H1 (cell line): ENCODE measurements at regions not wholly inside any gene's neighbourhood (a gene's known extent, or its start where the extent isn't known, plus 50 kb on each side); places are given as distances from the start of the nearest gene placed in this dataset.

ENCODE experiments used
- BACH1 ChIP-seq: IDR thresholded peaks from 2 replicates; pipeline ENCODE4 v1.6.1; 2012; ENCODE audit warnings: low read length, improper control_type of control experiment
- EP300 ChIP-seq, 2 experiments: IDR thresholded peaks; 1 replicate in 1 of 2; 2 replicates in 1 of 2; pipeline ENCODE4 v1.6.1; 2011 to 2012; ENCODE audit warnings: low read depth in 2 of 2, low read length in 2 of 2, mild to moderate bottlenecking in 2 of 2, borderline replicate concordance in 1 of 2, inconsistent platforms in 1 of 2, moderate library complexity in 1 of 2
- KDM5A ChIP-seq: fragments of 200-600 bp; IDR thresholded peaks from 2 replicates; pipeline ENCODE4 v1.7.1; 2012; ENCODE audit warnings: mild to moderate bottlenecking, low read length, inconsistent platforms, mixed read lengths
- POLR2AphosphoS5 ChIP-seq: IDR thresholded peaks from 2 replicates; pipeline ENCODE4 v1.6.1; 2011; ENCODE audit warnings: low read depth, low read length
- RNF2 ChIP-seq: fragments of 200-900, 300-1000 bp; sonication (generic); IDR thresholded peaks from 2 replicates; pipeline ENCODE4 v1.7.1; 2016; ENCODE audit warnings: borderline replicate concordance, low read depth, mild to moderate bottlenecking, antibody characterized with exemption, low read length; ENCODE audit not compliant: poor library complexity, severe bottlenecking; ENCODE audit errors: missing control alignments
- TEAD4 ChIP-seq: IDR thresholded peaks from 2 replicates; pipeline ENCODE4 v1.6.1; 2012; ENCODE audit warnings: low read depth, low read length, inconsistent platforms, mixed read lengths
- YY1 ChIP-seq: IDR thresholded peaks from 2 replicates; pipeline ENCODE4 v1.6.1; 2011; ENCODE audit warnings: low read depth, mild to moderate bottlenecking, low read length
- TF ChIP-seq, protein P1 (sequence below): fragments of 300-600 bp; sonication (generic); IDR thresholded peaks from 2 replicates; pipeline ENCODE4 v1.7.1; 2012; ENCODE audit warnings: low read length, moderate library complexity, mild to moderate bottlenecking, inconsistent platforms; ENCODE audit not compliant: insufficient replicate concordance
- TF ChIP-seq, protein P2 (sequence below): IDR thresholded peaks from 2 replicates; pipeline ENCODE4 v1.6.1; 2011; ENCODE audit warnings: low read depth, mild to moderate bottlenecking, low read length; ENCODE audit not compliant: insufficient read depth
- TF ChIP-seq, protein P3 (sequence below): IDR thresholded peaks from 2 replicates; pipeline ENCODE4 v1.6.1; 2012; ENCODE audit warnings: inconsistent platforms

DNA sequence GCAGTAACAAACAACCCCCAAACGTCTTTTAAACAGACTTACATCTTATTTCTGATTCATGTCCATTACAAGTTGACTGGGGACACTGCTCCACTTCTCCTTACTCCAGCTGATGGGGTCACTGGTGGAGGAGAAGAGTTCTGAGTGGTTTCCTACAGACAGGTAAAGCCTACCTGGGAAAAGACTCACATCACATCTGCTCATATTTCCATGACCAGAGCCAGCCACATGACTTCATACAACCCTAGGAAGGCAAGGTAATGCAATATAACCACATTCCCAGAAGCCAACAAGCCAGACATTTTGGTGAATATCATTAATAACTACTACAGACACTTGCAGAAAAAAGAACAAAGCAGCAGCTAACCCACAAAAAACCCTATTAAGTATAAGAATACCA lies 90.5 kb upstream of the IRX6 start (continued):
- TF ChIP-seq, protein P1, sequence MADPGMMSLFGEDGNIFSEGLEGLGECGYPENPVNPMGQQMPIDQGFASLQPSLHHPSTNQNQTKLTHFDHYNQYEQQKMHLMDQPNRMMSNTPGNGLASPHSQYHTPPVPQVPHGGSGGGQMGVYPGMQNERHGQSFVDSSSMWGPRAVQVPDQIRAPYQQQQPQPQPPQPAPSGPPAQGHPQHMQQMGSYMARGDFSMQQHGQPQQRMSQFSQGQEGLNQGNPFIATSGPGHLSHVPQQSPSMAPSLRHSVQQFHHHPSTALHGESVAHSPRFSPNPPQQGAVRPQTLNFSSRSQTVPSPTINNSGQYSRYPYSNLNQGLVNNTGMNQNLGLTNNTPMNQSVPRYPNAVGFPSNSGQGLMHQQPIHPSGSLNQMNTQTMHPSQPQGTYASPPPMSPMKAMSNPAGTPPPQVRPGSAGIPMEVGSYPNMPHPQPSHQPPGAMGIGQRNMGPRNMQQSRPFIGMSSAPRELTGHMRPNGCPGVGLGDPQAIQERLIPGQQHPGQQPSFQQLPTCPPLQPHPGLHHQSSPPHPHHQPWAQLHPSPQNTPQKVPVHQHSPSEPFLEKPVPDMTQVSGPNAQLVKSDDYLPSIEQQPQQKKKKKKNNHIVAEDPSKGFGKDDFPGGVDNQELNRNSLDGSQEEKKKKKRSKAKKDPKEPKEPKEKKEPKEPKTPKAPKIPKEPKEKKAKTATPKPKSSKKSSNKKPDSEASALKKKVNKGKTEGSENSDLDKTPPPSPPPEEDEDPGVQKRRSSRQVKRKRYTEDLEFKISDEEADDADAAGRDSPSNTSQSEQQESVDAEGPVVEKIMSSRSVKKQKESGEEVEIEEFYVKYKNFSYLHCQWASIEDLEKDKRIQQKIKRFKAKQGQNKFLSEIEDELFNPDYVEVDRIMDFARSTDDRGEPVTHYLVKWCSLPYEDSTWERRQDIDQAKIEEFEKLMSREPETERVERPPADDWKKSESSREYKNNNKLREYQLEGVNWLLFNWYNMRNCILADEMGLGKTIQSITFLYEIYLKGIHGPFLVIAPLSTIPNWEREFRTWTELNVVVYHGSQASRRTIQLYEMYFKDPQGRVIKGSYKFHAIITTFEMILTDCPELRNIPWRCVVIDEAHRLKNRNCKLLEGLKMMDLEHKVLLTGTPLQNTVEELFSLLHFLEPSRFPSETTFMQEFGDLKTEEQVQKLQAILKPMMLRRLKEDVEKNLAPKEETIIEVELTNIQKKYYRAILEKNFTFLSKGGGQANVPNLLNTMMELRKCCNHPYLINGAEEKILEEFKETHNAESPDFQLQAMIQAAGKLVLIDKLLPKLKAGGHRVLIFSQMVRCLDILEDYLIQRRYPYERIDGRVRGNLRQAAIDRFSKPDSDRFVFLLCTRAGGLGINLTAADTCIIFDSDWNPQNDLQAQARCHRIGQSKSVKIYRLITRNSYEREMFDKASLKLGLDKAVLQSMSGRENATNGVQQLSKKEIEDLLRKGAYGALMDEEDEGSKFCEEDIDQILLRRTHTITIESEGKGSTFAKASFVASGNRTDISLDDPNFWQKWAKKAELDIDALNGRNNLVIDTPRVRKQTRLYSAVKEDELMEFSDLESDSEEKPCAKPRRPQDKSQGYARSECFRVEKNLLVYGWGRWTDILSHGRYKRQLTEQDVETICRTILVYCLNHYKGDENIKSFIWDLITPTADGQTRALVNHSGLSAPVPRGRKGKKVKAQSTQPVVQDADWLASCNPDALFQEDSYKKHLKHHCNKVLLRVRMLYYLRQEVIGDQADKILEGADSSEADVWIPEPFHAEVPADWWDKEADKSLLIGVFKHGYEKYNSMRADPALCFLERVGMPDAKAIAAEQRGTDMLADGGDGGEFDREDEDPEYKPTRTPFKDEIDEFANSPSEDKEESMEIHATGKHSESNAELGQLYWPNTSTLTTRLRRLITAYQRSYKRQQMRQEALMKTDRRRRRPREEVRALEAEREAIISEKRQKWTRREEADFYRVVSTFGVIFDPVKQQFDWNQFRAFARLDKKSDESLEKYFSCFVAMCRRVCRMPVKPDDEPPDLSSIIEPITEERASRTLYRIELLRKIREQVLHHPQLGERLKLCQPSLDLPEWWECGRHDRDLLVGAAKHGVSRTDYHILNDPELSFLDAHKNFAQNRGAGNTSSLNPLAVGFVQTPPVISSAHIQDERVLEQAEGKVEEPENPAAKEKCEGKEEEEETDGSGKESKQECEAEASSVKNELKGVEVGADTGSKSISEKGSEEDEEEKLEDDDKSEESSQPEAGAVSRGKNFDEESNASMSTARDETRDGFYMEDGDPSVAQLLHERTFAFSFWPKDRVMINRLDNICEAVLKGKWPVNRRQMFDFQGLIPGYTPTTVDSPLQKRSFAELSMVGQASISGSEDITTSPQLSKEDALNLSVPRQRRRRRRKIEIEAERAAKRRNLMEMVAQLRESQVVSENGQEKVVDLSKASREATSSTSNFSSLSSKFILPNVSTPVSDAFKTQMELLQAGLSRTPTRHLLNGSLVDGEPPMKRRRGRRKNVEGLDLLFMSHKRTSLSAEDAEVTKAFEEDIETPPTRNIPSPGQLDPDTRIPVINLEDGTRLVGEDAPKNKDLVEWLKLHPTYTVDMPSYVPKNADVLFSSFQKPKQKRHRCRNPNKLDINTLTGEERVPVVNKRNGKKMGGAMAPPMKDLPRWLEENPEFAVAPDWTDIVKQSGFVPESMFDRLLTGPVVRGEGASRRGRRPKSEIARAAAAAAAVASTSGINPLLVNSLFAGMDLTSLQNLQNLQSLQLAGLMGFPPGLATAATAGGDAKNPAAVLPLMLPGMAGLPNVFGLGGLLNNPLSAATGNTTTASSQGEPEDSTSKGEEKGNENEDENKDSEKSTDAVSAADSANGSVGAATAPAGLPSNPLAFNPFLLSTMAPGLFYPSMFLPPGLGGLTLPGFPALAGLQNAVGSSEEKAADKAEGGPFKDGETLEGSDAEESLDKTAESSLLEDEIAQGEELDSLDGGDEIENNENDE = no peak
- no peak for TF ChIP-seq EP300 (IDR thresholded peaks at IDR 0.05; ENCODE audit: borderline replicate concordance in 1 of 2, low read depth in 2 of 2, low read length in 2 of 2)
- TF ChIP-seq BACH1 = no peak
- TF ChIP-seq TEAD4 = no peak
- TF ChIP-seq KDM5A = no peak
- TF ChIP-seq, protein P2, sequence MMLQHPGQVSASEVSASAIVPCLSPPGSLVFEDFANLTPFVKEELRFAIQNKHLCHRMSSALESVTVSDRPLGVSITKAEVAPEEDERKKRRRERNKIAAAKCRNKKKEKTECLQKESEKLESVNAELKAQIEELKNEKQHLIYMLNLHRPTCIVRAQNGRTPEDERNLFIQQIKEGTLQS = no peak
- TF ChIP-seq, protein P3, sequence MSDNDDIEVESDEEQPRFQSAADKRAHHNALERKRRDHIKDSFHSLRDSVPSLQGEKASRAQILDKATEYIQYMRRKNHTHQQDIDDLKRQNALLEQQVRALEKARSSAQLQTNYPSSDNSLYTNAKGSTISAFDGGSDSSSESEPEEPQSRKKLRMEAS = no peak
- no peak for TF ChIP-seq POLR2AphosphoS5
- no peak for TF ChIP-seq RNF2
- no peak for TF ChIP-seq YY1
- TF ChIP-seq, all 59 proteins: peak for 0
